OCI-LY7 (cell line): ENCODE measurements at regions not wholly inside any gene's neighbourhood (a gene's known extent, or its start where the extent isn't known, plus 50 kb on each side); places are given as distances from the start of the nearest gene placed in this dataset.

Experiments
- EZH2phosphoT487 ChIP-seq: fragments of 200-600 bp; sonication (generic); IDR thresholded peaks from 2 replicates; pipeline ENCODE4 v1.6.1; 2018; ENCODE audit warnings: low read depth, borderline replicate concordance, mild to moderate bottlenecking, mixed run types, antibody characterized with exemption, low read length, moderate library complexity, mixed read lengths
- TF ChIP-seq, protein P1 (sequence below): fragments of 200-600 bp; sonication (generic); conservative IDR thresholded peaks from 2 replicates; pipeline ENCODE4 v1.5.1; 2014; ENCODE audit warnings: mild to moderate bottlenecking, antibody characterized with exemption, low read length, moderate library complexity, mixed read lengths

GRCh38 chr1:82223091-82223490 is 422.4 kb downstream of the ADGRL2 start:
- TF ChIP-seq, protein P1, sequence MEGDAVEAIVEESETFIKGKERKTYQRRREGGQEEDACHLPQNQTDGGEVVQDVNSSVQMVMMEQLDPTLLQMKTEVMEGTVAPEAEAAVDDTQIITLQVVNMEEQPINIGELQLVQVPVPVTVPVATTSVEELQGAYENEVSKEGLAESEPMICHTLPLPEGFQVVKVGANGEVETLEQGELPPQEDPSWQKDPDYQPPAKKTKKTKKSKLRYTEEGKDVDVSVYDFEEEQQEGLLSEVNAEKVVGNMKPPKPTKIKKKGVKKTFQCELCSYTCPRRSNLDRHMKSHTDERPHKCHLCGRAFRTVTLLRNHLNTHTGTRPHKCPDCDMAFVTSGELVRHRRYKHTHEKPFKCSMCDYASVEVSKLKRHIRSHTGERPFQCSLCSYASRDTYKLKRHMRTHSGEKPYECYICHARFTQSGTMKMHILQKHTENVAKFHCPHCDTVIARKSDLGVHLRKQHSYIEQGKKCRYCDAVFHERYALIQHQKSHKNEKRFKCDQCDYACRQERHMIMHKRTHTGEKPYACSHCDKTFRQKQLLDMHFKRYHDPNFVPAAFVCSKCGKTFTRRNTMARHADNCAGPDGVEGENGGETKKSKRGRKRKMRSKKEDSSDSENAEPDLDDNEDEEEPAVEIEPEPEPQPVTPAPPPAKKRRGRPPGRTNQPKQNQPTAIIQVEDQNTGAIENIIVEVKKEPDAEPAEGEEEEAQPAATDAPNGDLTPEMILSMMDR = no peak
- no peak for TF ChIP-seq EZH2phosphoT487
